Upper lobe of right lung (tissue), 1 donor: ENCODE measurements at regions not wholly inside any gene's neighbourhood (a gene's known extent, or its start where the extent isn't known, plus 50 kb on each side); places are given as distances from the start of the nearest gene placed in this dataset.

Experiments
- ATAC-seq: fragments of 200-7000 bp; cut with Tn5 transposase; one replicate; pipeline ENCODE4 v1.9.1; 2020; ENCODE audit warnings: mild to moderate bottlenecking, moderate library complexity
- DNase-seq: peaks from one replicate; pipeline ENCODE4 v3.0.0-alpha.2; 2020
- H3K27ac ChIP-seq: fragments of 200-600 bp; one replicate; pipeline ENCODE4 v1.8.0; 2022
- H3K27me3 ChIP-seq: fragments of 200-600 bp; one replicate; pipeline ENCODE4 v1.8.0; 2022; ENCODE audit warnings: mild to moderate bottlenecking
- H3K36me3 ChIP-seq: fragments of 200-600 bp; one replicate; pipeline ENCODE4 v1.8.0; 2022
- H3K4me1 ChIP-seq: fragments of 200-600 bp; one replicate; pipeline ENCODE4 v1.8.0; 2022
- H3K4me3 ChIP-seq: fragments of 200-600 bp; one replicate; pipeline ENCODE4 v1.8.0; 2022; ENCODE audit warnings: mild to moderate bottlenecking
- H3K9me3 ChIP-seq: fragments of 200-600 bp; one replicate; pipeline ENCODE4 v1.8.0; 2022
- CTCF ChIP-seq: fragments of 200-600 bp; IDR thresholded peaks from one replicate; pipeline ENCODE4 v1.8.0; 2022; ENCODE audit warnings: antibody characterized with exemption
- intact Hi-C: fragments of 100-400 bp; cut with DNase I; formaldehyde crosslinking; loops from one replicate; pipeline ENCODE4 v1.11.0; 2022
- donor health status: DM: no; HTN: yes; CAD: no; lungs with severe emphysema.

- TF ChIP-seq CTCF = no peak
- H3K4me1 ChIP-seq = peaks cover 4% of the 10 kb centered on the region
- no peak overlapping the region for H3K4me3 ChIP-seq
- H3K36me3 ChIP-seq = no peaks in the 10 kb centered on the region
- ATAC-seq (no peak), DNase-seq (no peak)
- intact Hi-C loops = no loop called here
- H3K27me3 ChIP-seq = peaks cover 6% of the 10 kb centered on the region
- H3K27ac ChIP-seq = no peak overlapping the region
- H3K9me3 ChIP-seq = no peaks in the 10 kb centered on the region
These were observed 87.6 kb upstream of the TRABD2B start for GRCh38 chr1:48084826-48085225.

GRCh38 chr1:48082271-48082962 is 85.2 kb upstream of the TRABD2B start:
- peaks cover 6% of the 10 kb centered on the region for H3K27me3 ChIP-seq
- no peak for TF ChIP-seq CTCF
- no peak for ATAC-seq
- intact Hi-C loops = no loop called here
- peaks cover 4% of the 10 kb centered on the region for H3K4me1 ChIP-seq
- H3K9me3 ChIP-seq = no peaks in the 10 kb centered on the region
- H3K27ac ChIP-seq = no peak overlapping the region
- H3K36me3 ChIP-seq = no peaks in the 10 kb centered on the region
- DNase-seq = no peak
- no peak overlapping the region for H3K4me3 ChIP-seq

- peaks cover 4% of the 10 kb centered on the region for H3K4me1 ChIP-seq
These were observed 83.4 kb upstream of the TRABD2B start for GRCh38 chr1:48080331-48081255.

GRCh38 chr1:48079096-48079495 is 81.9 kb upstream of the TRABD2B start:
- ATAC-seq (no peak), DNase-seq (no peak)
- Histone ChIP-seq H3K36me3 (no peaks in the 10 kb centered on the region), H3K4me1 (peaks cover 4% of the 10 kb centered on the region), H3K9me3 (no peaks in the 10 kb centered on the region), H3K4me3 (no peak overlapping the region), H3K27me3 (no peaks in the 10 kb centered on the region), H3K27ac (no peak overlapping the region)
- intact Hi-C loops = no loop called here
- TF ChIP-seq CTCF = no peak

More at GRCh38 chr1:48080331-48081255, 83.4 kb upstream of the TRABD2B start:
- no peaks in the 10 kb centered on the region for H3K9me3 ChIP-seq
- no peaks in the 10 kb centered on the region for H3K36me3 ChIP-seq
- no peak for TF ChIP-seq CTCF
- no peak overlapping the region for H3K4me3 ChIP-seq
- ATAC-seq (no peak), DNase-seq (no peak)
- no peaks in the 10 kb centered on the region for H3K27me3 ChIP-seq
- no peak overlapping the region for H3K27ac ChIP-seq
- intact Hi-C loops = no loop called here

- no peaks in the 10 kb centered on the region for H3K36me3 ChIP-seq
- H3K9me3 ChIP-seq = no peaks in the 10 kb centered on the region
- no peak for ATAC-seq
- peaks cover 4% of the 10 kb centered on the region for H3K4me1 ChIP-seq
- DNase-seq = no peak
- no peak overlapping the region for H3K4me3 ChIP-seq
- TF ChIP-seq CTCF = no peak
- H3K27ac ChIP-seq = no peak overlapping the region
- intact Hi-C loops = no loop called here
- no peaks in the 10 kb centered on the region for H3K27me3 ChIP-seq
These were observed 80.6 kb upstream of the TRABD2B start for GRCh38 chr1:48077795-48078222.
